HG02943 (cell line): ENCODE measurements at regions not wholly inside any gene's neighbourhood (a gene's known extent, or its start where the extent isn't known, plus 50 kb on each side); places are given as distances from the start of the nearest gene placed in this dataset.

Experiments
- ATAC-seq: cut with Tn5 transposase; IDR thresholded peaks from one replicate; pipeline ENCODE4 v1.9.1; 2021; ENCODE audit warnings: mild to moderate bottlenecking, low read depth, moderate library complexity; ENCODE audit not compliant: unreplicated experiment

DNA sequence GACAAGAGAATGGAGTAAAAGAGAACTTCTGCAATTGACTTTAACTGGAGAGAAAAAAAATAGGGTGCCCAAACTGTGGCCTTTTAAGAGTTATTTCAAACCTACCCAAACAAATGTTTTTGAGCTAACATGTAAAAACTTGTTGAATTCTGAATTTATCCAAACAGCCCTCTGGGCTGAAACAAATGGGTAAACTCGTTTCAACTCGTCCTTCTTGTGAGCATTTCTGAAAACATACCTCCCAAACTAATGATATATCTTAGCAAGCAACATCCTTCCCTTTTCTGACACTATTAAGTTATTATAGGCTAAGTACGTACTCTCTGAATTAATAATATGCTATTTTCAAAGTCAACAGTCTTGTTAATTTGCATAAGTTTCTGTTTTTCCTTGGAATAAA is 793.0 kb upstream of the ACVR2A start:
- ATAC-seq: no peak

- no peak for ATAC-seq
These were observed 793.6 kb upstream of the ACVR2A start for GRCh38 chr2:147051248-147051647.

DNA sequence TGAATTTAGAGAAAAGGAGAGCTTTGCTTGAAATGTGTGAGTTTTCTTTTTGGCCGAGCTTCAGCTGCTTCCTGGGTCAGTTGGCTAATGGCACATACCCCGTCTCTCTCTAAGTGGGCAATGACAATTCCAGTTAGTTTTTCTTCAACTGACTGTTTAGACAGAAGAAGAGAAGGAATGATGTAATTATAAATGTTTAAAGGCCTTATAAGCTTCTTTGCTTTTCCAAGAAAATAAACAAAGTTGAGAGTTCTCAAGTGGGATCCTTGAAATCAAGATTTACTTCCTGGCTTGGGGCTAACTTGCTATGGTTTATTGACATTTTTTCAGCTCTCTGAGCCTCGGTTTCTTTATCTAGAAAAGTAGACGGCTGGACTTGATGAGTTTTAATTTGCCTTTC is 794.9 kb upstream of the ACVR2A start:
- ATAC-seq: no peak

GRCh38 chr2:147046473-147046872 is 798.4 kb upstream of the ACVR2A start:
- ATAC-seq: no peak

DNA sequence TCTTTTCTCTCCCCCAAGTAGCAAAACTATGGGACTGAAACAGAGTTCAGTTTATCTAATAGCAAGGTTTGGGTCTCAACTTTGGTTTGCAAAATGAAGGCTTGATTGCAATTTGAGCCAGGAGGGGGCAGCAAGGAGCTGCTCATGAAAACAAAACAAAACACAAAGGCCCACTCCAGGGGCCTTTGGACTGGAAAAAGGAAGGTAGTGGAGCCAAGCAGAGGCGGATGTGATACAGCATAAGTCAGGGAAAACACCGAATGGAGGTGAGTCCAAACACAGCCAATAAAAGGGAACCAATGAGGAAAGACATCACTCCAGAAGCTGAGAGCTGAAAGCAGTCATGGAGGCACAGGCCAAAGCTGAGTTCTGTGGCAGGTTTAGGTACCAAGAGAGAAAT is 799.7 kb upstream of the ACVR2A start:
- no peak for ATAC-seq

GRCh38 chr2:147041121-147041494 is 803.7 kb upstream of the ACVR2A start:
- no peak for ATAC-seq

DNA sequence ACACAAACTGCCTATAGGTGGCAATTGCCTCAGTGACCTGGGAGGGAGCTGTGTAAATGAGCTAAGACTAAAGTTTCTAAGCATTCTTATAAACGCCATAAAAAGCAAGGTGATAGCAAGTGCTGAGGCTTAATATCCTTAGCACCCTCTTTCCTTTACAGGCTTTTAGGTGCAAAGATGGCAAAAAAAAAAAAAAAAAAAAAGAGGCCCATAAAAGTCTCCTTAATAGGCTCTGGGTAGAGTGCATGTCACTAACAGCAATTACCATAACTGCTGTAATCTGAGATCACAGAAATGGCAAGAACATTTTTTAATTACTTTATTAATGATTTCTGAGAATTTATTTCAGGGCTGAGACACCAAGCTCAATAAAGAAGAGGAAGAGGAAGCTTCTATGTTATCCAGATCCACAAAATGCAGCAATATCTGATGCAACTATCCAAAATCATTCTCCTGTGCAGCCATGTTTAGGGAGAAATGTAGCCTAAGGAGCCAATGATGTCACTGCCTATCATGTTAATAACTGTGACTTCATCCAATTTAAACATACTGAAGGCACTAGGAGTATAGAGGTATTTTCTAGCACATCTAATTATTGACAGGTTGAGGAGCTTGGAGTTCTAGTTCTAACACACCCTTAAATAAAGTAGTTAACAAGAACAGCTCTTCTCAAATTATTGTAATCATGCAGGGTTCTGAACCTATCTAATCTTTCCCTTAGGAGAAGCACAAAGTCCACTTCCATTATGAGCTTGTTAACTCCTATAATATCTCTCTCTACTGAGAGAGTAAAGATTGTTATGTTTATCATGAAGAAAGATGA is 804.3 kb upstream of the ACVR2A start:
- ATAC-seq: no peak

GRCh38 chr2:147037048-147037447 is 807.8 kb upstream of the ACVR2A start:
- no peak for ATAC-seq

DNA sequence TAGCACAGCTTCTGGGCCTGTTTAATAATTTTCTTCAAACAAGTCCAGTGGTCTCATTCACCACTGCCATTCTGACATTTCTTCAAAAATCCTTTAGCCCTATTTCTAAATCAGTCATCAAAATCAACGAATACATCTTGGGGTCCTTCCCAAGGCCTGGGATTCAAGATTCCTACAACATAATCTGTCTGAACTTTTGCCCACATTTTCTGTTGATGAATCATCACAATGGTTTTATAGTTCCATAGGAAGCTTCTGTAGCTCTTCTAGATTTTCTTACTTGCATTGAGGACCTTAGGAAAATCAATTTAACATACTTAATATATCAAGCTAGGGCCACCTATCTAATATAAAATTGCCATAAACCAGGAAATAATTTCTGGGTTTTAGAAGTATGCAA is 811.8 kb upstream of the ACVR2A start:
- no peak for ATAC-seq

GRCh38 chr2:147031897-147032296 is 812.9 kb upstream of the ACVR2A start:
- ATAC-seq: no peak

DNA sequence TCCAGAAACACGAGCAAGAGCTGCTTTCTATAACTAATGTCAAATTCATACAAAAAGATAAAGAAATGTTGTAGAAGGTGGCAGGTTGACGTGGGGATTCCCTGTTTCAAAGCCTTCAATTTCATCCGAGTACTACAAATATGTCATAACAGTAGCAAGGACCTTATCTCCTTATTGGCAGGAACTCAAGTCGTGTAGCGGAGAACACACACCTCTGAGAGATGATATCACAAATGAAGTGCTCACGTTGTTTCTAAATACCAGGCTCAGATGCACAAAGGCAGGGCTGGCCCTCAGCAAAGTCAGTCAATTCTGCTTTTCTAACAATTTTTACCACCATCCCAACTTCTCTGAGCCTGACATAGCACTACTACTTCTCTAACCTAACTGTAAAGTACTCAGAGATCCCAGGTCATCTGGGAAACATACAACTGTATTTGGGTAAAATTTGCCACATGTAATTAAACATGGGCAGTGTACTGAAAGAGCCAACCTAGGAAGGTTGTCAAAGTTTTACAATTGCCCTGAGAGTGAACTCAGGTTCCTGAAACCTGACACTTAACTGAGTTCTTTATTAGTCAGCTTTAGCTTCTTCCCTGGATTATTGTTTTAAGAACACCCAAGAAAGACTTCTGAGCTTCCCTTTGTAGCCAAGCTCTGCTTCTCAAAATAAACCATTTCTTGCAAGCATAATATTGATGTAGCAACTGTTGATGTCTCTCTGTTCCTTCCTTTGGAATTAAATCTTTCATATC is 813.7 kb upstream of the ACVR2A start:
- ATAC-seq: no peak

- no peak for ATAC-seq
These were observed 817.4 kb upstream of the ACVR2A start for GRCh38 chr2:147027436-147027835.

GRCh38 chr2:147026664-147027295 is 818.0 kb upstream of the ACVR2A start:
- ATAC-seq: no peak

DNA sequence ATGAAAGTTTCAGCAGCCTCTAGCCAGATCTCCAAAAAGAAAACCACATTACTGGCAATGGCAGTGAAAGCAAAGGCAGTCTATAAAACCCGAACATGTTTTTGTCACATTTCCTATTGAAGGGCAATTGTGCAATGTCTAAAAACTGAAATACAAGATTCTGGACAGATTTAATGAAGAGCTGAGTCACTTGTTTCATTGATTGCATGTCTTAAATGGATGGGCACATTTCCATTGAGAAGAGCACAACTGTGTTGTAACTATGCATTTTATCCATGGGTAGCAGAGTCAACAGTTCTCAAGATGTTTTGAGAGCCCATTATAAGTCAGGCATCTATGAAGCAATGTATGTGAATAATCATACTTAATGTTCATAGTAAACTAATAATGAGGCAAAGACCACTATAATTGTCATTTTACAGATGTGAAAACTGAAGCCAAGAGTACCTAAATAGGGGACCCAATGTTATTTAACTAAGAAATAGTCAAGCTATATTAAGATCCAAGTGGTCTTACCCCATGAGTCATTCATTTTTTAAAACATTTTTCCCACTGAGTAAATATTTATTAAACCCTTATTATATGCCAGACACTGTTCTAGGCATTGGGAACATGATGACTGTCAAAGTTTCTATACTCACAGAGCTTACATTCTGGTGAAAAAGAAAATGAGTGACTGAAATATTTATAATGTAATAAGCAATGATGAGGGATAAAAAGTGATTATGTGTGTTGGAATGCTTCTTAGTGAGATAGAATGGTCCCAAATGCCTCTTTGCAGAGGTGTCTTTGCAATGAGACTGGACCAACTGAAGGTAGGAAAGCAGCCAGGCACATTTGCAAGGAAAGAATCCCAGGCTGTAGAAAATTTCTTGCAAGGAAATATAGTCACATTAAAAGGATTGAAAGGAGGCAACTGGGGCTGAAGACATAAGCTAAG is 818.9 kb upstream of the ACVR2A start:
- ATAC-seq: no peak

DNA sequence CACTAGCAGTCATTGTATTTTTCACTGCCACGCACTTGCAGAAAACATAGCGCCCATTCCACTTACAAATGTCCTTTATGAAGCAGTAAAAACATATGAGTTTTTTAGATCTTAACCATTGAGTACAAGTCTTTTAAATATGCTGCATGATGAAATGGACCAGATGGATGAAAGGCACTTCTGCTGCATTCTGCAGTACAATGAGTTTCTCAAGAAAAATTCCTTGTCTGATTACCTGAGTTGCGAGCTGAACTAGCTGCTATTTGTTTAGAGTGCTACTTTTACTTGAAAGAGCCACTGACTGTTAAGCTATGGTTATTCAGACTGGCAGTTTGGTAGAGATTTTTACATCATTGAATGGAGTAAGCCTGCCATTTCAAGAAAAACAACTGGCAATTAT is 825.5 kb upstream of the ACVR2A start:
- no peak for ATAC-seq

GRCh38 chr2:147017951-147018645 is 826.7 kb upstream of the ACVR2A start:
- no peak for ATAC-seq

DNA sequence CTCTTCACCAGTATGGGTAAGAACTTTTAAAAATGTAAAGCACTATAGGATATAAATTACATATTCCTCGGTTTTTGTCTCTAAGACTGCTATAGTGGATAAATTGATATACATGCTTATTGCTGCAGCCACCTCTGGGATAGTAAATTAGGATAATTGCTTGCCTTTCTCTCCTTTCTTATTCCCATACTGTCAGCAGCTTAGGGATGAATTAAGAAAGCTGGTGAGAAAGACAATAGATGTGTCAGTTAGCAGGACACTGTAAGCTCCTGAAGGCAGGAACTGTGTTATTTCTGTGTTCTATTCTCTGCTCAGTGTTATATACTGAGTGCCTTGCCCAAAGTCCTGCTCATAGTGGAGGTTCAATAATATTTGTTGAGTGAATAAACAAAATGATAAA is 828.6 kb upstream of the ACVR2A start:
- no peak for ATAC-seq

- ATAC-seq: no peak
These were observed 829.2 kb upstream of the ACVR2A start for GRCh38 chr2:147015591-147015990.

GRCh38 chr2:147013696-147014392 is 831.0 kb upstream of the ACVR2A start:
- ATAC-seq: no peak
